NCI-H510A treated with DMSO at 0.1 percent for 48 hours (cell line): ENCODE measurements at regions not wholly inside any gene's neighbourhood (a gene's known extent, or its start where the extent isn't known, plus 50 kb on each side); places are given as distances from the start of the nearest gene placed in this dataset.

Experiments used
- DNase-seq: peaks from one replicate; lab custom pipeline; 2025; lab: John Stamatoyannopoulos, UW

DNA sequence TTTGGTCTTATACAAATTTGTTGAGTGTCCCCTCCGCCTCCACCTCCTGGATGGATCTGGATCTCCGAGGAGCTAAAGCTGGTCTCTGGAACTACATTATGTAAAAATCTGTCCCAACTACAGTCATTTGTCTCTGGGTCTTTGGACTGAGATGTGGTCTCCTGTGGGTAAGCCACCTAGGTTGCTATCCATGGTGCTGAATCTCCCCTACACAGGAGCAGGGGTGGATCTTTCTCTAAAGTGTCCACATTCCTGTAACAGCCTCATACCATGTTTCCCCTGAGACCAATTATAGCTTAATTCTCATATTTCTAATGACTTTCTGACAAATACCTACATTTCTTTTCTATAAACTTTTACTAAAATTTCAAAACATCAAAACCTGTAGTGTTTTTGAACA, 625.8 kb downstream of the TAFA4 start:
- DNase-seq, result no peak

- DNase-seq, result no peak
Observed at GRCh38 chr3:68295457-68295856, 636.9 kb downstream of the TAFA4 start.

DNA sequence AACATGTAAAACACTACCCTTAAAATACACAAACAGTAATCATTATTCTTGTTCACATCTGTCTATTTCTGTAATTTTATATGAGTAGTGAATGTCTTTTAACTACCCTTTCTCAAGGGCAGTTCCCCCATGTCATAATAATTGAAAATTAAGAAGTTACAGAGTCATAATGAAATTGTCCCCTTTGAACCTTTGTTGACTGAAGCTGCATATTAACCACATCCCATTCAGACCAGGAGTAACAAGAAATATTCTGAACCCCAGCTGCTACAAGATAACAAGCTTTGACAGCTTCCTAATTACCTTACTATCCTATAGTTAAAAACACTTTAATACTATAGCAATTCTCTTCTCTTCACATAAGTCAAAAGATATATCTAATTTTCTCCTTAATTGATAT, 635.9 kb upstream of the SUCLG2 start:
- no peak for DNase-seq

GRCh38 chr3:68288085-68288484, 633.7 kb upstream of the SUCLG2 start:
- no peak for DNase-seq

DNA sequence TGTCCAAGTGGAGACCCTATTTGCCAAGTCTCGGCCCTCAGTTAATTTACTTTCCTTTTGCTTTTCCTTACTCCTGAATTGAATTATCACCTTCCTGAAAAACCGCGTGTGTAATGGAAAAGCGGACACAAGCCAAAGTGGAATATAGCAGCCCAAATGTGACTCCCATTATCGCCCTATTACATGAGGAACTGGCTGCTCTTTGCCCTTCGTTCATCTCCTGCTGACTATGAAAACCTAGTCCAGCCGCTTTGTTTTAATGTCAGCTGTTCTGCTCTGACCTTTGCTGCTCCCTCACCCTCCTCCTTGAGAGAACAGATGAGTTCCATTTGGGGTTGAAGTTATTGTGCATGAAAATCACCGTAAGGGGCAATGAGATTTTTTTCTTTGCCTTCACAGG, 632.7 kb upstream of the SUCLG2 start:
- no peak for DNase-seq

DNA sequence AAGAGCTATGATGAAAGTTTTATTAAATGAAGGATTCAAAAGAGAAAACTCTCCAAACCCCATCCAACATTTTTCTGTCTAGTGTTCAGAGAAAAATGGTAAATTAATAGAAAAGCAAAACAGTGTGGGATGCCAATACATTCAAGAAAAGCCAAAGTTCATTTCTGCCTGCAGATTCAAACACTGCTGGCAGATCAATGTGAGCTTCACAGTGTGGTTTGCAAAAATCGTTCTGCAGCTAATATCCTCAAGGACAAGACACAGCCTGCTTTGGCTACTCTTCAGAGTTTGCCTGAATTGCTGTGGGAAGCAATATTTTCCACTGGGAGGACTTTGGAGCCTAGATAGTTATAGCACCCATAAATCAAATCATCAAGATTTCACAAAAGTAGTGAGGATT, 619.9 kb upstream of the SUCLG2 start:
- DNase-seq, result no peak

GRCh38 chr3:68271145-68271544, 616.7 kb upstream of the SUCLG2 start:
- DNase-seq, result no peak

GRCh38 chr3:68256635-68257223, 602.3 kb upstream of the SUCLG2 start:
- DNase-seq, result no peak

DNA sequence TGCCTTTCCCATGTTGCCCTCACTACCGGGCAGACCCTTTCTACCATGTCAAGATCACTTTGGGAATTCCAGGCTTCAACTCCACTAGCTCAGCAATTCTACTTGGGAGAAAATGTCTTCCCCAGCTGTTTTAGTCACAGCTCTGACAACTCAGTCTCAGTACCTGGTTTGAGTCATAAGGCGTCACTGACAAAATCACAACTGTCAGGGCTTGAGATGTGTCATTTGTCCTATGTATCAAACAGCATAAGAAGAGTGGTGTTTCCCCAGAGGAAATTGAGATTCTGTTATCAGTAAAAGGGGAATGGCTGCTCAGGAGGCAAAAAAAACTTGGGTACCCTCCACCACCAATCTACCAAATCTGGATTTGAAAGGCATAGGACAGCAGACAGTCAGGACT, 594.9 kb upstream of the SUCLG2 start:
- no peak for DNase-seq

- DNase-seq, result no peak
Observed at GRCh38 chr3:68242606-68243005, 588.2 kb upstream of the SUCLG2 start.

DNA sequence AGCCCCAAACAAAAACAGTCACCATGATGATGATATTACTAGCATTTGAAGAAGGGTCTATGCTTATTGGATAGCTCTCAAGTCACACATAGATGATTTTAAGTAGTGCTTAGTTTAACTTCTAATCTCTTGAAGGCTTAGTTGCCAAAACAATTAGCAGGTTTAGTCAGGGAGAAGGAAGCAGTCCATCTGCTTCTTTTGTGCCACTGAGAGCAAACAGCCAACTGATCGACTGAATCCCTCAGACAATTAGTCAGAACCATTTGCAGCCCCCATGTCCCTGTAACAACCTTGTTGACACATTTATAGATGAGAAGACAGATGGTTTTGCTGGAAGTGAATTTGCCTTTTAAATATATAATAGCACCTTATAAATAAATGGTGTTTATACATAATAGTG, 585.1 kb upstream of the SUCLG2 start:
- no peak for DNase-seq

DNA sequence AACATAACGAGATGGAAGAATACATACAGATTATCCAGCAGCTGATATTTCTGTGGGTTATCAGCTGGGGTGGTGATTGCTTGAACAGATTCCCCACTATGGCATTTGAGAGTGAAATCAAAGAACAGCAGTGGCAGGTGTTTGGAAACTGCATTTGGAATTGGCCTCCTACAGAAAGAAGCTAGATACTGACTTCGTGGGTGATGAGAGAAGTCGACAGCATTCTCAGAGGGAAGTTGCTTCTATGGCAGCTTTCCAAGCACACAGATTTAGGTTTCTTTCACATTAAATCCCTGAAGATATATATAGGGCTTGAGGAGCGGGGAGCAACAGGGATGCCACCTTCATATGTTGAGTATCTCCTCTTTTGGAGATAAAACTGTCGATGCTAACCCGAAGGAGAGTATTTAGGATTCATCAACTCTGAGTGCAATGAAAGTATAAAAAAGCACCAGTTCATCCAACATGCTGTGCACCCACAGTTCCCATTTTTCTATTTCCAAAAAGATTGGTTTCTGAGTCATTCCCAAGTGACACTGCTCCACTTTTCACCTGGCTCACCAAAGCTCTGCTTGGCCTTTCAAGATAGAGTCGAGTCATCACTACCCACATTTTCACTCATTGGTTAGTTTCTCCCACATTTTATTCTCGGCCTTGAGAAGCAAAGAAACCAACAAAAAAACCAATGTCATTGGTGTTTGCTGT, 579.8 kb upstream of the SUCLG2 start:
- no peak for DNase-seq

DNA sequence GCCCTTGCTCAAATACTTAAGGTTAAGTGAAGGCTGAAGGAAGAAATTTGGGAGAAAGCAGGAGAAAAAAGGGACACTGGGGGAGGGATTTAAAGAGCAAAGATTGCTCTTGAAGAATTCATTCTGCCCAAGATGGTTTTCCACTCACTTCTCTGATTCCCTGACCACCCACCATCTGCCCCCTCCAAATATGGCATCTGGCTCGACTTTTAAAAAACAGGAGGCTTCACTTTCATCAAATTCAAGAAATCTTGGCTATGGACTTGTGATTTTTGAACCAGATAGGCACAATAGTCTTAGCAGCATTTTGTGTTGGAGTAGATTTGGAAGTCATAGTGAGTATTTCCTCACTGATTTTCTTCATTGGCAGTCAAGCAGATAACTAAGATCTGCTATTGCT, 574.4 kb upstream of the SUCLG2 start:
- no peak for DNase-seq

DNA sequence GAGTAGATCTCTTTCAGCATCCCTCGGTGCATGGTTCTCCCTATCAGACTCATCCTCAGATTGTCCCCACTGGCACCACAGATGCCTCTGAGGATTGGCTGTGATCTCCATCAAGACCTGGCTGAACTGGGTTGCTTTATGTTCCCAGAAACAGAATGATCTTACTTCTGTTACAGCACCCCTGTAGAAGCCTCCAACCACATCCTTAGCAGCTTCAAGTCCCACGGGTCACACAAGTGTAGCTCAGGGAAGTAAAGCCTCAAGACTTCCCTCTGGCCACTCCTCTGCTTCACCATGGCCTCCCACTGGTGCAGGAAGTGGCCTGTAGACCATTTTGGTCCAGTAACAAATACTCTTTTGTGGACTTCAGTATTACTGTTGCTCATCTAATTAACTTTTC, 566.4 kb upstream of the SUCLG2 start:
- no peak for DNase-seq

DNA sequence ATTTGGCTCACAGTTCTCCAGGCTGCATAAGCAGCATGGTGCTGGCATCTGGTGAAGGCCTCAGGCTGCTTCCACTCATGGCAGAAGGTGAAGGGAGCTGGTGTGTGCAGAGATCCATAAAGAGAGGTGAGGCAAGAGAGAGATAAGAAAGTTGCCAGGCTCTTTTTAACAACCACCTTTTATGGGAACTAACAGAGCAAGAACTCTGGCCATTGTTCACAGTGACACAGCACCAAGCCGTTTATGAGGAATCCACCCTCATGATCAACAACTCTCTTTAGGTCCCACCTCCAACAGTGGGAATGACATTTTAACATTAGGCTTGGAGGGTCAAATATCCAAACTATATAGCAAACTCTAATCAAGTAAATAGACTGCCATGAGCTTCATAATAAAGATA, 557.2 kb upstream of the SUCLG2 start:
- no peak for DNase-seq

GRCh38 chr3:68210635-68211034, 556.2 kb upstream of the SUCLG2 start:
- DNase-seq, result no peak

GRCh38 chr3:68207327-68207726, 552.9 kb upstream of the SUCLG2 start:
- no peak for DNase-seq

DNA sequence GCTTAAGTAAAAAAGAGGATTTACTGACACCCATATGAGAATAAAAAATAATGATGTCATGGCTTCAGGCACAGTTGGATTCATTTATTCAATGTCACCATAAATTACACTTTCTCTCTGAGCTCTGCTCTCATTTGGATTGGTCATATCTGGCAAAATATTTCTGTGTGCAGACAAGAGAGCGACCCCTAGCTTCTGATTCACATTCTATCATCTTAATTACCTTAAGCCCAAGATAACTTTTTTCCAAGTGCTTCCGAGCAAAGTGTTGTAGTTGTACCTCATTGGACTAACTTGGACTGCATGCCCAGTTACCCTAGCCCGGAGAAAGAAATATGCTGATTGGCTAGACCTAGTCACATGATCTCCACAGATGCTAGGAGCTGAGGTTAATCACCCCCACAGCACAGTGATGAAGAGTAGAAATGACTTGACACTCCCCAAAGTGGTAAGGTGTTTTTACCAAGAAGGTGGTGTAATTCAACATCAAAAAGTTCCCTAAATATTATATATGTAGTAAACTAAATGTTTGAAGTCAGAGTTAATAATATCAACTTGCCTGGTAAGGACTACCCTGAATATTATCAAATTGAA, 552.2 kb upstream of the SUCLG2 start:
- no peak for DNase-seq

- DNase-seq, result no peak
Observed at GRCh38 chr3:68186733-68187132, 532.3 kb upstream of the SUCLG2 start.

GRCh38 chr3:68176600-68176999, 522.2 kb upstream of the SUCLG2 start:
- no peak for DNase-seq

DNA sequence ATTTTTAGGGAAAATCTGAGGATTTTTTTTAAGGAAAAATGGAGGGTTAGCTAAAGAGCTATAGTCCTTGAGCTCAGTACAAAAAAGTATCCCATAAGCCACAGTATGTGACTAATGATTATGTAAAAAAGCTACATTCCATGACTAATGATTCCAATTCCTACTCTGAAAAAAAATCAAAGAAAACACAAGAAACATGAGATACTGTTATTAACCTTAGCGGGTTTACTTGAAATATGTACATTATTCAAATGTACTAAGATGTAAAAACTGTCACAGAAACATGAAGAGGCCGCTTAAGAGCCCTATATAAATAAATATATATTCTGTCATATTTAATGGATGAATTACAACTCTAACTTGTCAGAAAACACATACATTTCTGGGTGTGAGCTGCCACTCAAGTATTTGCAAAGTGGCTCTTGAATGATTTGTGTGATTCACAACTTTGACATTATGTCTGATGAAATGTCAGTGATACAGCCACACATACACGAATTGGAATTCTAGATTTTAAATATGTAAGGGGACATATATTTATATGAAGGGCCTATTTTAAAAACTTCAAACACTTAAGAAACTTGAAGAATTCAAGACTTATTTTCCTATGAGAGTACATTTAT, 518.7 kb upstream of the SUCLG2 start:
- DNase-seq, result no peak

DNA sequence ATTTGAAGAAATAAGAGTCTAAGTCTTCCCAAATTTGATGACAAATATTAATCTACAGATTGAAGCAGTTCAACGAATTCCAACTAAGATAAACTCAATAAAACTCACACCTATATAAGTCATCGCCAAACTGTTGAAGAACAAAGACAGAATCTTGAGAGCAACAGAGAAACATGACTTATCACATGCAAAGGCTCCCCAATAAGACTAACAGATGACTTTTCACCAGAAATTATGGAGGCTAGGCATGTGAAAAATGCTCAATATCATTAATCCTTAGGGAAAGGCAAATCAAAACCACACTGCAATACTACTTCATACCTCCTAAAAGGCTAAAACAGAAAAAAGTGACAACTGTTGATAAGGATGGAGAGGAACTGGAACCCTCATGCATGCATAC, 517.6 kb upstream of the SUCLG2 start:
- no peak for DNase-seq

DNA sequence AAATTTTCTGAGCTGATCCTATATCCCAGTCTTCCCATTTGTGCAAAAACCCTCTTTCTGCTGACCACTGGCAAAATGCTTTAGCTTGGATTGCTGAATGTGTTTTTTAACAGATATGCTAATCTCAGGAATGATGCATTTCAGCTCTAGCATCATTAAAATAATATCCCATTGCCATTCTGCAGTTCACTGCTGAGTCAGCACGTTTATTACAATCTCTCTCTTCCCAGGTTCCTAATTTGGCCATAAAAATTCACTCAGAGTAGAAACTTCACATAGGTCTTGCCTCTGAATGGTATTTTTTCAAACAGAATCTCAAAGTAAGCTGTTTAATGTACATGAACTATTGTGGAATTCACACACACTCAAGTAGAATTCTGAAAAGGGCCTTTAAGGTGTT, 509.6 kb upstream of the SUCLG2 start:
- no peak for DNase-seq
